HEK293T (cell line): ENCODE measurements at regions not wholly inside any gene's neighbourhood (a gene's known extent, or its start where the extent isn't known, plus 50 kb on each side); places are given as distances from the start of the nearest gene placed in this dataset.
A peak's percentile ranks its signal among the peaks of the same experiment; 100 is the strongest.

ENCODE experiments used
- ELF4 ChIP-seq: fragments of 450-650 bp; IDR thresholded peaks from 2 replicates; pipeline ENCODE4 v1.6.1; 2017; ENCODE audit warnings: antibody characterized with exemption
- FOXM1 ChIP-seq: fragments of 450-650 bp; IDR thresholded peaks from 2 replicates; pipeline ENCODE4 v1.6.1; 2017; ENCODE audit warnings: mild to moderate bottlenecking, borderline replicate concordance
- L3MBTL2 ChIP-seq: fragments of 450-650 bp; conservative IDR thresholded peaks from 2 replicates; pipeline ENCODE4 v1.6.1; 2016; ENCODE audit warnings: mild to moderate bottlenecking
- NFRKB ChIP-seq: fragments of 450-650 bp; IDR thresholded peaks from 2 replicates; pipeline ENCODE4 v1.6.1; 2016; ENCODE audit warnings: mild to moderate bottlenecking, moderate library complexity
- SP1 ChIP-seq: fragments of 450-650 bp; IDR thresholded peaks from 2 replicates; pipeline ENCODE4 v1.6.1; 2017
- TARDBP ChIP-seq: fragments of 450-650 bp; IDR thresholded peaks from 2 replicates; pipeline ENCODE4 v1.6.1; 2016
- ZNF384 ChIP-seq: fragments of 450-650 bp; IDR thresholded peaks from 2 replicates; pipeline ENCODE4 v1.6.1; 2016
- TF ChIP-seq, protein P1 (sequence below): fragments of 450-650 bp; IDR thresholded peaks from 2 replicates; pipeline ENCODE4 v1.6.1; 2016

DNA sequence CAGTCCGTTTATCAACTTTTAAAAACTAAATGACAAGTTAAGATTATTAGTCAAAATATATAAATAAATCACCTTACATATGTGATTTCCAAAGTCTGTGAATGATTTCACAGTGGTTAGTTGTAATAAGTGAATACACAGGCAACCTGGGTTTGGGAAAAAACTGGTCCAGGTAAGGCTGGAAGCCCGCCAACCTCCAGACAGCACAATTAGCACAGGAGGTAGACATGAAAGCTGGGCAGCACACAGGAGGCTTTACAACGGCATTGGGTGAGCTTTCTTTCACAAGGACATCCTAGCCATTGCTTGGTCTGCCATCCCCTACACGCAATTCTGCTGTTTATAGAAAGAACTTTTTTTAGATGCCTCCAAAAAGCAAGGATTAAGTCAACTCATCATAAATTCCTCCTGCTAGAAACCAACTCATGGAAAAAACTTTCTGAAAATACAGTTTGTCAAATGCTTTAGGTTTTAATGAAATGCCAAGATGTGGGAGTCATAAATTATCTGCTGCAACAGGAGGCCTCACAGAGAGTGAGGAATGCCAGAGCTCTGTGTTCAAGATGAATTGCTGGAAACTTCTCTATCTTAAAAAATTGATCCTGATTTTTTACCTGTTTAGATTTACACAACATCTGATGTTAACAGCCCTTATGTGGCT lies 346.8 kb upstream of the NFE2L3 start:
- TF ChIP-seq SP1 (no peak), L3MBTL2 (no peak), FOXM1 (no peak), ELF4 (no peak), TARDBP (no peak), ZNF384 (no peak), NFRKB (no peak)
- TF ChIP-seq, protein P1, sequence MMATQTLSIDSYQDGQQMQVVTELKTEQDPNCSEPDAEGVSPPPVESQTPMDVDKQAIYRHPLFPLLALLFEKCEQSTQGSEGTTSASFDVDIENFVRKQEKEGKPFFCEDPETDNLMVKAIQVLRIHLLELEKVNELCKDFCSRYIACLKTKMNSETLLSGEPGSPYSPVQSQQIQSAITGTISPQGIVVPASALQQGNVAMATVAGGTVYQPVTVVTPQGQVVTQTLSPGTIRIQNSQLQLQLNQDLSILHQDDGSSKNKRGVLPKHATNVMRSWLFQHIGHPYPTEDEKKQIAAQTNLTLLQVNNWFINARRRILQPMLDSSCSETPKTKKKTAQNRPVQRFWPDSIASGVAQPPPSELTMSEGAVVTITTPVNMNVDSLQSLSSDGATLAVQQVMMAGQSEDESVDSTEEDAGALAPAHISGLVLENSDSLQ, result peak; percentile 87
